Activated T-cell treated with anti-CD3 and anti-CD28 coated beads, Interleukin-2, amount 50 U/mL, for 1 hour (primary cell): ENCODE measurements at regions not wholly inside any gene's neighbourhood (a gene's known extent, or its start where the extent isn't known, plus 50 kb on each side); places are given as distances from the start of the nearest gene placed in this dataset.

ENCODE experiments used
- DNase-seq: peaks from one replicate; pipeline ENCODE4 v3.0.0-alpha.2; 2020

DNA sequence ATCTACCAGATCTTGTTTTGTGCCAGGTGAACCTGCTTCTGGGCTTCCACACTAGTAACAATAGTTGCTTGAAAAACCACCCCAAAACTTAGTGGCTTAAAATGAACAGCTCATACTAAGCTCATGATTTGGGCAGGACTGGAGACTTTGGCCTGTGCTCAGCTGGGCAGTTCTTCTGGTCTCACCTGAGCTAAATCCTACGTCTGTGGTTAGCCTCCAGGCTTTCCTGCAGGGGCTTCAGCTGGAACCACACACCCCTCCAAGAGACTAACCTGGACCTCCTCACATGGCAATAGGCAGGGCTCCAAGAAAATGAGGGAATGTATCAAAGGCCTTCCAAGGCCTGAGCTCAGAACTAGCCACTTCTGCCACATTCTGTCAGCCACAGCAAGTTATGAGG lies 144.1 kb downstream of the CD8B2 start:
- DNase-seq = no peak

DNA sequence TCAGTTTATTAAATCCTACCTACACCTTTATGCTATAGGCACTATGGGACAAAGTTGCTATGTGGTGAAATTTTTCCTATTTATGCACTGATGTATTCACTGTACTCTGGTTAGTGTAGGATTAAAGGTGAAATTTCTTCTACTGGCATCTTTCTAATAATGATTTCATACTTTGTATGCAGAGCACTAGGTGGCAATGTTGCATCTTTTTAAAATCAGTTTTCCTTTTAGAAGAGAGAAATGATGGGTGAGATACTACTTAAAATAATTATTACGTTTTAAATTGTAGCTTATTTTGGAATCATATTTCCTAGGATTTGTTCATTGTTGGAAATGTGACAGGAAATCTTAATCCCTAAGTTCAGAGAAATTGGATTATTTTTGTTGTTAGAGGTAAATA lies 150.9 kb downstream of the CD8B2 start:
- no peak for DNase-seq

DNA sequence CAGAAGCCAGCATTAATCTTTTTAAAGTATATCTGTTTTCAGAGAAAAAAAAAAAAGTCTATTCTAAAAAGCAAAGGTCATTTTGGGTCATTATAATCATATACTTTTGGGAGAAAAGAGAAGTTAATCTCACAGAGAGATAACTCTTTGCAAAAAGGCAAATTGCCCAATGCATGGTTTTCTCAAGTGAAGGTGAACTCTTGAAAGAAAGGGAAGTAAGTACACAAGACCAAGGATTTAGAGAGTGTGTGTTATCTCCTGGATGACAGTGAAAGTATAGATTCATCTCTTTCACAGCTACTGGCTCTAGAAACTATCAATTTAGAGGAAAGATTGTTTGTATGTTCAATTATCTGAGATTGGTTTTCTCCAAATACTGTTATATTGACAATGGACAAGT lies 151.4 kb downstream of the CD8B2 start:
- no peak for DNase-seq

DNA sequence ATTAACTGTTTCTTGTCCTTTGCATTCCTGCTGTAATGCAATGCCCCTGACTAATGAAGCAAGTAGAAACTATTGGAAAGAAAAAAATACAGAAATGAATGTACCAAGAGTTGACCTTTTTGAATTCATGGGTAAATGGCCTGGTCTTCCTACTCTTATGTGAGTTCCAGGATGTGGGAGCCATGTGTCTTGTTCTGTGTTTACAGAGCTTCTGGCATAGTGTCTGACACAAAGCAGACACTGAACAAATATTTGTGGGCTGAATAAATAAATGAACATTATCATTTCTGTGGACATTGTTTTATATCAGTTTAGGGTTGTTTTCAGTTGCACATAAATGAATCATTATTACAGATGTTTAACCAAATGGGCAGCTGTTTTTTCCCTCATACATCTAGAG lies 155.5 kb downstream of the CD8B2 start:
- DNase-seq = no peak

DNA sequence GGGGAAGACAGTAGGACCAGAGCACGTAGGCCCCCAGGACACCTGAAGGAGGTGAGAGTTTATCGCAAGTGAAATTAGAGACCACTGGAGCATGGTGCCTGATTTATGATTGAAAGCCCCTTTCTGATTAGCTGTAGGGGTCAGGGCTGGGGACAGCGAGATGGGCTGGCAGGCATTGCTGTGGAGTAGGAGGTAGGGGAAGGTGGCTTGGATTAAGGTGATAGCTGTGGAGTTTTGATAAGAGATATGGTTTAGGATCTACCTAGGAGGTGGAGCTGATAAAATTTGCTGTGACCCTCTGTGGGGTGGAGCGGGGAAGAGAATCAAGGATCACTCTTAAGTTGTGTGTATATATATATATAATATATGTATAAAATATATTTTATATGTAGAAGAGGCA lies 157.5 kb downstream of the CD8B2 start:
- DNase-seq = no peak

DNA sequence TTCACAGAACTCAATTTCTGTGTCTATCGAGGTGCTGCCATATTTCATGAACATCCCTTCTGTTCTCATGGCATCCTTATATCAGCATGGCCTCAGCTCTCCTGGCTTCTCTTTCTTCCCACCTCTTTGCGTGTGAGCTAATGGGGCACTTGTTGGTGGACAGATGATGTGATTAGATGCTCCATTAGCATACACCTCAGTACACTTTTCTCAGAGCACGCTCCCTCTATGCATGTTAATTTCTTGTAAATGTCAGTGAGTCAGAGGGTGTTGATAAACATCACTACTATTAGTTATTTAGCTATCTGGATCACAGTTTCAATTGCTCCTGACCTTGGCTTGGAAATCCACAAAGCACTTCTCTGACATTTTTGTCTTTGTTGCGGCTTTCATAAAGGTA lies 159.4 kb downstream of the CD8B2 start:
- no peak for DNase-seq

DNA sequence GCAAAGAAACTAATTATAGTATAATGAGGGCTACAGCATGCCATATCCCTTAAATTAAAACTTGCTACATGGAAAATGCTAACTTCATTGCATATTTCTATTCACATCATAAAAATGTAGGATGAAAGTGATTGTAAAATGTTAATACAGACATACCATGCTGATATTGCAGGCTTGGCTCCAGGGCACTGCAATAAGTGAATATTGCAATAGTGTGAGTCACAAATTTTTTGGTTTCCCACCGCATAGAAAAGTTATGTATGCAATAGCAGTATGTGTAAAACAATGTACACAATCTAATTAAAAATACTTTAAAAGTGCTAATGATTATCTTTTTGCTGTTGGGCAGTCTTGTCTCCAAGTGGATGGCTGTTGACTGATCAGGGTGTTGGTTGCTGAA lies 162.1 kb downstream of the CD8B2 start:
- no peak for DNase-seq

DNA sequence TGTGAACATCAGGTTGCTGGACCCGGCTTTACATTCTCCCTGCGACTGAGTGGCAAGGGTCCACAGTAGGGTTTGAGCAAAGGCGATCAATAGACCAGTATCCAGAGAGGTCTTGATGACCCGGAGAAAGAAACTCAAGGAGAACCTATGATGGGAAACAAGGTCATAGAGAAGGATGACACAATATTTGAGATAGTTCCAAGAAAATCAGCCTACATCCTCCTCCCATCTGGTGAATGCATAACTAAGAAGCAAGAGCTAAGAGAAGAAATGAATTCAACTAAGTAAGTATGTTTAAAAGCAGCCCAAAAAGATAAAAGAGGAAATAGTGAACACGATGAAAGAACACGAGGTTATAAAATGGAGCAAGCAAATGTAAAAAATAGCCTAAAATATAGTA lies 166.3 kb downstream of the CD8B2 start:
- DNase-seq = no peak

DNA sequence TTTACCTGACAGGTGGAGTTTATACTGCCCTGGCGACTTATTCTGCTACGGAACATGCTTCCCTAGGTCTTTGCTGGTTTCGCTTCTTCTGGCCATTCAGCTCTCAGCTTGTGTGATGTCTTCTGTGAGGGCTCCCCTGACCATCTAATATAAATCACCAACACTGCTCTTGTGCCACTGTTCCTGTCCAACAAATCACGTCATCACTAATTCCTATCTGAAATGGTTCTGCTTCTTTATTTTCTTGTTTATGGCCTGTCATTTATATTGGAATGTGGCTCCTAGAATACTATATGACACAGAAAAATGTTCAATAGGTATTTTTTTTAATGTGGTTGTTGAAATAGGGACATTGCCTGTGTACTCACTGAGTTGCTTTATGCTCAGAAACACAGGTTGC lies 171.5 kb downstream of the CD8B2 start:
- DNase-seq = no peak

DNA sequence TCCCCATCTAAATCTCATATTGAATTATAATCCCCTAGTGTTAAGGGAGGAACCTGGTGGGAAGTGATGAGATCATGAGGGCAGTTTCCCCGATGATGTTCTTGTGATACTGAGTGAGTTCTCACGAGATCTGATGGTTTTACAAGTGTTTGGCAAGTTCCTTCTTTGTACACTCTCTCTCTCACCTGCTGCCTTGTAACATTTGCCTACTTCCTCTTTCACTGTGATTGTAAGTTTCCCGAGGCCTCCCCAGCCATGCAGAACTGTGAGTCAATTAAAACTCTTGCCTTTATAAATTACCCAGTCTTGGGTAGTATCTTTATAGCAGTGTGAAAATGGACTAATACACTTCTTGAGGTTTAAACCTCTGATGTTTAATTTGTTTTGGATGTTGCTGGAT lies 177.5 kb downstream of the CD8B2 start:
- DNase-seq = no peak

DNA sequence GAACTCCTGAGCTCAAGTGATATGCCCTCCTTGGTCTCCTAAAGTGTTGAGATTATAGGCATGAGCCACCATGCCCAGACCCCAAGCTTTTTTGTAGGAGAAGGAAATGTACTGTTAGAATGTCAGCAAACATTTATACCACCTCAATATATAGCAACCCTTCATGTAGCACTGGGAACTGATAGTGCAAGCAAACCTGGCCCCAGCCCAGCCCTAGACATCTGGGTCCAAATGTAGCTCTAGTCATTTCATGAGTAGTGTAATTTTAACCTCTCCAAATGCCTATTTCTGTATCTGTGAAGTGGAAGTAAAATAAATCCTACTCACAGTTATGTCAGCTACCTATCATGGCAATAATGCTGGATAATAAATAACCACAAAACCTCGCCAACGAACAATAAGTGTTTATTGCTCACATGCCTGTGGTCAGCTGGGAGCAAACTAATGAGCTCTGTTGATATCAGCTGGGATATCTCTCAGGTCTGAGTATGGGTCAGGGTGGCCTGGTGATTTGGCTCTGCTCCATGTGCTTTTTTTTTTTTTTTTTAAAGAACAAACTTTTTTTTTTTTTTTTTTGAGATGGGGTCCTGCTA lies 180.4 kb downstream of the CD8B2 start:
- DNase-seq = no peak

DNA sequence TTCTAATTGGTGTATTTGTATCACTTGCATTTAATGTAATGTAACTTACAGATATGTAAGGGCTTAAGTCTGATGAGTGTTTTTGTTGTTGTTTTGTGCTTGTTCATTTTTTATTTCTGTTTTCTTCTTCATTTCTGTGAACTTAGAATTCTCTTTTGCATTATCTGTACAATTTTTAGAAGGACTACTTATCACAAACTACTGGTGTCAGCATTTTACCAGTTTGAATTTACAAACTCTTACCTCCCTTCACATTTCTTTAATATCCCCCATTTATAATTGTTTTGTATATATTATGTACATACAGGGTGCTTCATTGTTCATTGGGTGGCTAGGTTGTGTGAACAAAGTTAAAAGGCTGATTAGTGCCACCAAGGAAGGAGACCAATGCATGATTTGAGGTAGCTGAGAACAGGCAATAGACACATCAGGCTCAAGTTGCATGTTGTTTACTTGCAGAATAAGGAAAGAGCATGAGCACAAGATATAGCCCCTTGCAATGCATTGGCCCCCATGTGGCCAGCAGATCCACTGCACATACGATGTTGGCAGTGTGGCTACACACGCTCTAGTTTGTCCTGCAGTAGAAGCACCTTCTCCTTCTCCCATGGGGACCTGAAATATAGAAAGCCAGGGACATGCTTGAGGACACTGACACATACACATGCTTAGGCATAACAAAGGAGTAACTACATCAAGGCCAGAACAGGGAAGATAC lies 198.2 kb downstream of the CD8B2 start:
- no peak for DNase-seq

DNA sequence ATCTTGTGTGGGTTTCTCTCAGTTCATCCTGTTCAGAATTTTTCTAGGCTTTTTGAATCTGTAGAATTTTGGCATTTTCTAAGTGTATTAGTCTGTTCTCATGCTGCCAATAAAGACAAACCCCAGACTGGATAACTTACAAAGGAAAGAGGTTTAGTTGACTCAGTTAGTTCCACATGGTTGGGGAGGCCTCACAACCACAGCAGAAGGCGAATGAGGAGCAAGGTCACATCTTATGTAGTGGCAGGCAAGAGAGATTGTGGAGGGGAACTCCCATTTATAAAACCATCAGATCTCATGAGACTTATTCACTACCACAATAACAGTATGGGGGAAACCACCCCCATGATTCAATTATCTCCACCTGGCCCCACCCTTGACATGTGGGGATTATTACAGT lies 199.2 kb downstream of the ST6GAL2 start:
- DNase-seq = no peak

DNA sequence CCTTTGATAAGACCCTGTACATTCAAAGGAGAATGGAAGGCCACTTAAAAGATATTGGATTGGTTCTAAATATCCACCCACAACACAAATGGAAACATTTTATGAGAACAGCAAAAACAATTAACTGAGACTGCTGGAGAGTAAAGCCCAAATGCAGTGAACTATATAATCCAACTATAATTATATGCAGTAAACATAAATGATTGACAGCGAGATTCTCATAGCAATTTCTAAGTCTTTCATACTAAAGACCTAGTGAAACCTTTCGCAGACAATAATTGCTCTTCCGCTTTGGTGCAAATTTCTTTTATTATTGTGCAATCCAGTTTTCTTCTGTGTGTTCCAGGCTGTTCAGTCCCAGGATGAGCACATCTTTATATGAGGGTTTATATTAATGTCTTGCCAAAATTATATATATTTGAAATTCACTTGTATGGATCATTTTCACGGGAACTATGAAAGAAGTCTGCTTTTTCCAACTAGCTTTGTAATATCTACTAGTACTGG lies 190.9 kb downstream of the ST6GAL2 start:
- DNase-seq = no peak

DNA sequence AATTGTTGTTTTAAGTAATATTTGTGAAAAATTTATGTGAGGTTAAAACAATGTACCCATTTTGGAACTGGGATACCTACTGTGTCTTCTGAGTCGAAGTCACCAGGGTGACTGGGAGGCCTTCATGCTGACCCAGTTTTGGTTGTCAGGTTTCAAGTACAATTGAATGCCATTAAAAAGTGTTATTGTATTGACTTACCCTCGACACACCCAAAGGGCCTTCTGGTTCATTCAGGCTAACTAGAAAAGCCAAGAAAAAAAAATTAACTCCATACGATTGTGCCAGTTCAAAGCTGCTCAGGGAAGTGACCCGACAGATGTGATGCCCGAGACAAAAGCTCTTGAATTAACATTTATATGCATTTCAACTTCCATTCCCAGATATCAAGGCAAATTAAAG lies 190.0 kb downstream of the ST6GAL2 start:
- no peak for DNase-seq

DNA sequence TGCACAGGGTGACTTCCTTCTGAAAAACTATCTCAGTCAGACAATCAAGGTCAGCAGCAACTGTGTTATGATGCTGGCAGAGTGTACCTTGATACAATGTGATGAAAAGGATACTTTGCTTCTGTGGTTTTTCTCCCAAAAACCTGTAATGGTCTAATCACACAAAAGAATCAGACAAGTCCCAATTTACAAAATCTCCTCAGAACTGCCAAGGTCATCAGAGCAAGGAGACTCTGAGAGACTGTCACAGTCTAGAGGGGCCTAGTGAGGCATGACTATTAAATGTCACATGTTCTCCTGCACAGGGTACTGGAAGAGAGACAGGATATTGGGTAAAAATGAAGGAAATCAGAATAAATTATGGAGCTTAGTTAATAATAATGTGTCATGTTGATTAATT lies 185.4 kb downstream of the ST6GAL2 start:
- no peak for DNase-seq

DNA sequence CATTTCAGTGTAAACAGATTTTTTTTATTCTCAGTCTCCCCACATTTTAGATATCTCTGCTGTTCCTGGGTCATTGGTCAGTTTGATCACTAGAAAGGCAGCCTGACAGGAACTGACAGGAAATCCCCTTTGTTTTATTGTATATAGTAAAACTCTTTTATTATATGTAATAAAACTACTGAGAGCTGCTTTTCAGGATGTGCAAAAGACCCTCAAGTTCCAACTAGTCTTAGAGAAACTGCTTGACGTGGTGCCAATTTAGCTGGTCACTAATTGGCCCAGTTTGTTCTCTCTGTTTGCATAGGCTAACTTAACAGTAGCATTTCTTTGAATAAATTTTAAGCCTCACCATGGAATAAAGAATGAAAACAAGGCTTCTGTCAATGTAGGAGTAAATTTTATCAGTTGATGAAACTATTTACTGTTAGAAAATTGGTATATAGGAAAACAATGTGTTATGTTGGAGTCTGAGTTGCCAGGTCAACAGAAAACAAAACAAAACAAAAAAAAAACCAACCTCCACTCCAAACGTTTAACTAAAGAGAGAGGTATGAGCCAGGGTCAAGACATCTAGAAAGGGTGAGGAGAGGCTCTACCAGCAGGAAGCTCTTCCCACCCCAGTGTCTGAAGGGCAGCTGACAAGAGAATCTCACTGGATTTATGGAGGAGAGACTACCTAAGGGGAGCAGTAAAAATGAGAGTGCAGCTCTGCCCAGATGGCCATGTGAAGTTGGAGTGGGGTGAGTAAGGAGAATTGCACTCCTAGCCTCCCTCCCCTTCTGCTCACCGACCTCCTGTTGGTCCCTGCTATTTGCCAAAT lies 184.6 kb downstream of the ST6GAL2 start:
- no peak for DNase-seq

DNA sequence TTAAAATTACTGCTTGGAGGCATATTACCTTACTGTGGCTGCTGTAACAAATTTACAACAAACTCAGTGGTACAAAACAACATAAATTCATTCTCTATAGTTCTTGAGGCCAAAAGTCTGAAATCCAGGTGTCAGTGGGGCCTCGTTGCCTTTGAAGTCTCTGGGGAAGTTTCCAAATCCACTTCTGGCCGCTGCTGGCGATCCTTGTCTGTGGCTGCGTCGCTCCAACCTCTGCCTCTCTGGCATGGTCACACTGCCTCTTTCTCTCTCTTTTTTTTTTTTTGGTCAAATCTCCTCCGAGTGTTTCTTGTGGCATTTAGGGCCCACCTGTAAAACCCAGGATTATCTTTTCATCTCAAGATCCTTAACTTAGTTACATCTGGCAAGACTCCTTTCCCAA lies 182.8 kb downstream of the ST6GAL2 start:
- DNase-seq = no peak

DNA sequence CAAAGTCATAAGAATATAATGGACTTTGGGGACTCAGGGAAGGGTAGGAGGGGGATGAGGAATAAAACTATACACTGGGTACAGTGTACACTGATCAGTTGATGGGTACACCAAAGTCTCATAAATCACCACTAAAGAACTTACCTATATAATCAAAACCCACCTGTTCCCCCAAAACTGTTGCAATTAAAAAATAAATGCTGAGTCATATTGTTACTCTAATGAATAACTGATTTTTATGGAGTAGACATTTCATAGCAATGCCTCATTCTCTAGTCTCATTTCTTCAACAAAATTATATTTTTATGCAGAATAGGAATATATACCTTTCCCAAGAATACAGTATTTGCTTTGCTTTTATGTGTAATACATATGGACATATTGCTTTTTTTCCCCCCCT lies 181.2 kb downstream of the ST6GAL2 start:
- no peak for DNase-seq

DNA sequence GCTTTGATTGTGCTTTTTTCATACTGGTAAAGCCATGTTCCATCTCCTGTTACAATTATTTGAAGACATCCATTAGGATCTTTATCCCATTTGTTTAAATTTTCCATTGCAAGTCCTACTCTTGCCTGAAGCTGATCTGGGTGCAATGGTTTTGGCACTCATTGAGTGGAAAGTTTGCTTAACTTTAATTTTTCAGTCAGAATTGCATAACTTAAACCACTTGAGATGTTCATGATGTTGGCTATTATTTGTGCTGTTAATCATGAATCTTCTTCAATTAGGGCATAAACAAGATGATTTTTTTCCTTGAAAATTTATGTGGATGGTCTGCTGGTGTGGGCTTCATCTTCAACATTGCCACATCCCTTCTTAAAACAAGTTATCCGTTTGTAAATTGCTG lies 180.1 kb downstream of the ST6GAL2 start:
- DNase-seq = no peak

DNA sequence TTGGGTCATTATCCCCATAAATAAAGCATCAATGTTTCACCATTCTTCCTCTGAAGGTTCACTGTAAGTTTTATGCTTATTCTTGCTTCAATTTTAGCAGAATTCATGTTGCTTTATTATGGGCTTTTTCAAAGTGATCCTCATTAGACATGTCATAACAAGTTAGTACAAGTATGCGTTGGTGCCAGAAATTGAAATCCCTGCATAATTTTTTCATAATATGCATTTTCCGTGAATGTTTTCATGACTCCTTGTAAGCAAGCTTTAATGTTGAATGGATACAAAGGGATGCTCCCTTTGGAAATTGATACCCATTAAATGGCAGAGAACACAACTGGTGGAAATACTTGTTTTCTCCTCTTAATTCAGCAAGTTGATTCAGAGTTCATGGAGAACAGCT lies 179.7 kb downstream of the ST6GAL2 start:
- DNase-seq = no peak

DNA sequence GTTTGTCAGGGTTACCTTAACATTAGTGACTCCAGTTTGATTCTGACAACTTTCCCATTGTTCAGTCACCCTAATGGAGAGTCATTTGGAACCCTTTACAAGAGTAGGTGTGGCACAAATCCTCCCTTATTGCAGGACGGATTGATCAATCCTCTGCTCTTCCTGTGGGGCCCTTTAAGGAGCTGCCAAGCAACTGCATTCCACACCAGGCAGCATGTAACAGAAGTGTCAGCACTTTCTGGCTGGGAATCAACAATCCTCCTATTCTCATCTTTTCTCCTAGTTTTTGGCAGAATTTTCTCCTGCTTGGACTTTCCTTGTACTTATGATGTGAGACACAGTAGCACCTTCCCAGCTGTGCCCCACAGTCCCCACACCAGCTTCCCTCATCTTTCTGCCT lies 177.8 kb downstream of the ST6GAL2 start:
- DNase-seq = no peak

DNA sequence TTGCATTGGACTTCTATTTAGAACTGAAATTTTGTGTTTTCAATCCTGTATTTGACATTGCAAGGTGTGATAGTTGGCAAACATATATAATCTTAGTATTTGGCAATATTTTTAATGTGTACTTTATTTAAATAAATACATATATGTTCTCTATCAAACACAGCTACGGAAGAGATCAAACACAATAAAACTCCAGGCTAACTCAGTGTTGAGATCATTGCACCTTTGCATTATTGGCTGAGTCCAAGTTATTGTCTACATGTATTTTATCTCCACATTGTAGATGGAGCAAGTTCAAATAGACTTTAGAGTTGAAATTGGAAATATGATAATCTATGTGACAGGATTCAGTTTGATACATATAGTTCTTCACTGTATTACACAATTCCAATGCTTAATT lies 176.7 kb downstream of the ST6GAL2 start:
- no peak for DNase-seq

DNA sequence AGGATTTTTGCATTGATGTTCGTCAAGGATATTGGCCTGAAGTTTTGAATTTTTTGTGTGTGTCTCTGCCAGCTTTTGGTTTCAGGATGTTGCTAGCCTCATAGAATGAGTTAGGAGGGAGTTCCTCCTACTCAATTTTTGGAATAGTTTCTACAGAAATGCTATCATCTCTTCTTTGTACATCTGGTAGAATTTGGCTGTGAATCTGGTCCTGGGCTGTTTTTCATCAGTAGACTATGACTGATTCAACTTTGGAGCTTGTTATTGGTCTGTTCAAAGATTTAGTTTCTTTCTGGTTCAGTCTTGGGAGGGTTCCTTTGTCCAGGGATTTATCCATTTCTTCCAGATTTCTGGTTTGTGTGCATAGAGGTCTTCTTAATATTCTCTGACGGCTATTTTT lies 166.7 kb downstream of the ST6GAL2 start:
- DNase-seq = no peak
